ENCODE measurements at regions not wholly inside any gene's neighbourhood (a gene's known extent, or its start where the extent isn't known, plus 50 kb on each side); places are given as distances from the start of the nearest gene placed in this dataset.
A peak's percentile ranks its signal among the peaks of the same experiment; 100 is the strongest.

DNA sequence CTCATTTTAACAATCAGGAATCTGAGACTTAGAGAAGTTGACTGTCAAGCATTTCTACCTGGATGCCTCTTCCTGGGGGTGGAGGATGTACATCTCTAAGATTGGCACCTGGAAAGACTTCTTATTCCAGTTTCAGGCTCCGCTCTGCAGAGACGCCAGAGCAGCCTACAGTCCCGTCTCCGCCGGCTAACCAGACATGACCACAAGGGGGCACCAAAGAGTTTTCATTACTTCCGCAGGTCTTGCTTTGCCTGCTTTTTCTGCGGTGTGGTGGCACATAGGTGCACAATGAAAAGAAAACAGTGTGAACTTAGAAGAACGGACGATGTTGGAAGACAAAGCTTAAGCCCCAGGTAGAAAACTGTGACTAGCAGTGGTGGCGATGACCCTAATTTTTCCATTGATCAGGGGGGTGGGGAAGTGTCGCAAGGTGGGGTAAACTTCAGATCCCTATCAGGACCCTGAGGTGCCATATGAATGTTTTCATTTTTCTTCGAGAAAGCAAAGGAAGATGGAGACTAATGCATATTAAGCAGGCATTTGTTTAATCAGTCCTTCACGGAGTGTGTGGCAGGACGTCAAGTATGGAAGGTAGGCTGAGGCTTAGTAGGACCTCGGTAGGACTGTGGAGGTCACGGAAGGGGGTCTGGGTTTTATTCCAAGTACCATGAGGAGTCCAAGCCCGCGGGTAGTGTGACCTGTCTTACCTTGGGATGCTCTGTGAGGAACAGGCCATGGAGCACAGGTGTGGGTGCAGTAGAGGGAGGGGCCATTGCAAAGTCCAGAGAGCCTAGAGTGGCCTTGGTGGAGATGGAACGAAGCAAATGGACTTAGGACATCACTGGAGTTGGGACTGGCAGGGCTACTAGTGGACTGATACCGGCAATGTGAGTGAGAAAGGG lies 60.1 kb upstream of the SORCS3 start:
- TF ChIP-seq, protein P1, sequence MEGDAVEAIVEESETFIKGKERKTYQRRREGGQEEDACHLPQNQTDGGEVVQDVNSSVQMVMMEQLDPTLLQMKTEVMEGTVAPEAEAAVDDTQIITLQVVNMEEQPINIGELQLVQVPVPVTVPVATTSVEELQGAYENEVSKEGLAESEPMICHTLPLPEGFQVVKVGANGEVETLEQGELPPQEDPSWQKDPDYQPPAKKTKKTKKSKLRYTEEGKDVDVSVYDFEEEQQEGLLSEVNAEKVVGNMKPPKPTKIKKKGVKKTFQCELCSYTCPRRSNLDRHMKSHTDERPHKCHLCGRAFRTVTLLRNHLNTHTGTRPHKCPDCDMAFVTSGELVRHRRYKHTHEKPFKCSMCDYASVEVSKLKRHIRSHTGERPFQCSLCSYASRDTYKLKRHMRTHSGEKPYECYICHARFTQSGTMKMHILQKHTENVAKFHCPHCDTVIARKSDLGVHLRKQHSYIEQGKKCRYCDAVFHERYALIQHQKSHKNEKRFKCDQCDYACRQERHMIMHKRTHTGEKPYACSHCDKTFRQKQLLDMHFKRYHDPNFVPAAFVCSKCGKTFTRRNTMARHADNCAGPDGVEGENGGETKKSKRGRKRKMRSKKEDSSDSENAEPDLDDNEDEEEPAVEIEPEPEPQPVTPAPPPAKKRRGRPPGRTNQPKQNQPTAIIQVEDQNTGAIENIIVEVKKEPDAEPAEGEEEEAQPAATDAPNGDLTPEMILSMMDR (optimal IDR thresholded peaks at IDR 0.05 in 1 of 3, IDR thresholded peaks at IDR 0.05 in 1 of 3, conservative IDR thresholded peaks at IDR 0.05 in 1 of 3; ENCODE audit: extremely low read depth in 1 of 3, insufficient read depth in 2 of 3, low read length in 3 of 3), result peak; percentile 82 to 92 (median 87)
- TF ChIP-seq EZH2 (IDR thresholded peaks at IDR 0.05; ENCODE audit: low read length), result no peak
